Activated T-helper 17 cell treated with anti-CD3 and anti-CD28 coated beads, Interleukin-2, amount 50 U/mL, for 72 hours (primary cell): ENCODE measurements at regions not wholly inside any gene's neighbourhood (a gene's known extent, or its start where the extent isn't known, plus 50 kb on each side); places are given as distances from the start of the nearest gene placed in this dataset.

Experiments used
- ATAC-seq: fragments of 150-1000 bp; cut with Tn5 transposase; replicated peaks from 2 replicates; pipeline ENCODE4 v1.10.0; 2021; ENCODE audit warnings: mild to moderate bottlenecking, moderate library complexity
- H3K27ac Mint-ChIP-seq: one replicate; pipeline ENCODE4 v1.8.0; 2022; ENCODE audit warnings: mixed read lengths
- H3K27me3 Mint-ChIP-seq: one replicate; pipeline ENCODE4 v1.8.0; 2022; ENCODE audit warnings: mixed read lengths
- H3K36me3 Mint-ChIP-seq: one replicate; pipeline ENCODE4 v1.8.0; 2022; ENCODE audit warnings: low read depth, mild to moderate bottlenecking, mixed read lengths
- H3K4me1 Mint-ChIP-seq: one replicate; pipeline ENCODE4 v1.8.0; 2022; ENCODE audit warnings: mixed read lengths
- H3K4me3 Mint-ChIP-seq: one replicate; pipeline ENCODE4 v1.8.0; 2022; ENCODE audit warnings: mild to moderate bottlenecking, mixed read lengths
- H3K9me3 Mint-ChIP-seq: one replicate; pipeline ENCODE4 v1.8.0; 2022; ENCODE audit warnings: mixed read lengths

GRCh38 chr11:70572974-70573260 is 174.6 kb downstream of the CTTN start:
- no peak overlapping the region for H3K27ac Mint-ChIP-seq
- no peak for ATAC-seq
- no peaks in the 10 kb centered on the region for H3K36me3 Mint-ChIP-seq
- no peaks in the 10 kb centered on the region for H3K4me1 Mint-ChIP-seq
- H3K4me3 Mint-ChIP-seq: no peak overlapping the region
- peaks cover 4% of the 10 kb centered on the region for H3K27me3 Mint-ChIP-seq
- no peaks in the 10 kb centered on the region for H3K9me3 Mint-ChIP-seq

- no peak overlapping the region for H3K4me3 Mint-ChIP-seq
- no peaks in the 10 kb centered on the region for H3K9me3 Mint-ChIP-seq
- no peaks in the 10 kb centered on the region for H3K4me1 Mint-ChIP-seq
- no peak overlapping the region for H3K27ac Mint-ChIP-seq
- no peak for ATAC-seq
- peaks cover 4% of the 10 kb centered on the region for H3K27me3 Mint-ChIP-seq
- no peaks in the 10 kb centered on the region for H3K36me3 Mint-ChIP-seq
These were observed 175.4 kb downstream of the CTTN start for GRCh38 chr11:70573701-70574151.

GRCh38 chr11:70574725-70575347 is 176.5 kb downstream of the CTTN start:
- no peak overlapping the region for H3K27ac Mint-ChIP-seq
- no peak overlapping the region for H3K4me3 Mint-ChIP-seq
- H3K4me1 Mint-ChIP-seq: no peaks in the 10 kb centered on the region
- H3K27me3 Mint-ChIP-seq: no peaks in the 10 kb centered on the region
- ATAC-seq: no peak
- H3K9me3 Mint-ChIP-seq: no peaks in the 10 kb centered on the region
- no peaks in the 10 kb centered on the region for H3K36me3 Mint-ChIP-seq

GRCh38 chr11:70575396-70576060 is 177.2 kb downstream of the CTTN start:
- H3K4me3 Mint-ChIP-seq: no peak overlapping the region

GRCh38 chr11:70577258-70577603 is 178.9 kb downstream of the CTTN start:
- Mint-ChIP-seq H3K36me3 (no peaks in the 10 kb centered on the region), H3K4me1 (no peaks in the 10 kb centered on the region), H3K27ac (no peak overlapping the region), H3K9me3 (no peaks in the 10 kb centered on the region), H3K4me3 (no peak overlapping the region), H3K27me3 (no peaks in the 10 kb centered on the region)
- ATAC-seq: no peak

More at GRCh38 chr11:70575396-70576060, 177.2 kb downstream of the CTTN start:
- Mint-ChIP-seq H3K27ac (no peak overlapping the region), H3K36me3 (no peaks in the 10 kb centered on the region), H3K9me3 (no peaks in the 10 kb centered on the region), H3K4me1 (no peaks in the 10 kb centered on the region), H3K27me3 (no peaks in the 10 kb centered on the region)
- no peak for ATAC-seq

- no peak overlapping the region for H3K4me3 Mint-ChIP-seq
- H3K36me3 Mint-ChIP-seq: no peaks in the 10 kb centered on the region
- ATAC-seq: no peak
- H3K4me1 Mint-ChIP-seq: no peaks in the 10 kb centered on the region
- no peak overlapping the region for H3K27ac Mint-ChIP-seq
- peaks cover 2% of the 10 kb centered on the region for H3K27me3 Mint-ChIP-seq
- H3K9me3 Mint-ChIP-seq: no peaks in the 10 kb centered on the region
These were observed 179.6 kb downstream of the CTTN start for GRCh38 chr11:70577948-70578347.

GRCh38 chr11:70578371-70578770 is 180.0 kb downstream of the CTTN start:
- no peak overlapping the region for H3K4me3 Mint-ChIP-seq
- H3K4me1 Mint-ChIP-seq: no peaks in the 10 kb centered on the region
- H3K27me3 Mint-ChIP-seq: peaks cover 4% of the 10 kb centered on the region
- no peaks in the 10 kb centered on the region for H3K36me3 Mint-ChIP-seq
- no peak overlapping the region for H3K27ac Mint-ChIP-seq
- H3K9me3 Mint-ChIP-seq: no peaks in the 10 kb centered on the region
- no peak for ATAC-seq

GRCh38 chr11:70578831-70579230 is 180.5 kb downstream of the CTTN start:
- Mint-ChIP-seq H3K36me3 (no peaks in the 10 kb centered on the region), H3K9me3 (no peaks in the 10 kb centered on the region), H3K27ac (no peak overlapping the region), H3K27me3 (peaks cover 4% of the 10 kb centered on the region), H3K4me3 (no peak overlapping the region), H3K4me1 (no peaks in the 10 kb centered on the region)
- no peak for ATAC-seq

- Mint-ChIP-seq H3K9me3 (no peaks in the 10 kb centered on the region), H3K4me3 (no peak overlapping the region), H3K27me3 (peaks cover 5% of the 10 kb centered on the region), H3K27ac (no peak overlapping the region), H3K36me3 (no peaks in the 10 kb centered on the region), H3K4me1 (no peaks in the 10 kb centered on the region)
- no peak for ATAC-seq
These were observed 181.1 kb downstream of the CTTN start for GRCh38 chr11:70579316-70579955.

- H3K27me3 Mint-ChIP-seq: peaks cover 8% of the 10 kb centered on the region
- no peaks in the 10 kb centered on the region for H3K36me3 Mint-ChIP-seq
- ATAC-seq: no peak
- no peak overlapping the region for H3K4me3 Mint-ChIP-seq
- no peaks in the 10 kb centered on the region for H3K9me3 Mint-ChIP-seq
- no peak overlapping the region for H3K27ac Mint-ChIP-seq
- no peaks in the 10 kb centered on the region for H3K4me1 Mint-ChIP-seq
These were observed 181.9 kb downstream of the CTTN start for GRCh38 chr11:70580036-70580805.

GRCh38 chr11:70581991-70582885 is 183.9 kb downstream of the CTTN start:
- Mint-ChIP-seq H3K27ac (no peak overlapping the region), H3K27me3 (peaks cover 20% of the 10 kb centered on the region), H3K4me3 (no peak overlapping the region), H3K9me3 (no peaks in the 10 kb centered on the region), H3K36me3 (no peaks in the 10 kb centered on the region), H3K4me1 (no peaks in the 10 kb centered on the region)
- ATAC-seq: no peak

- Mint-ChIP-seq H3K4me3 (no peak overlapping the region), H3K4me1 (no peaks in the 10 kb centered on the region), H3K27ac (no peak overlapping the region), H3K9me3 (no peaks in the 10 kb centered on the region), H3K27me3 (peaks cover 21% of the 10 kb centered on the region), H3K36me3 (no peaks in the 10 kb centered on the region)
- no peak for ATAC-seq
These were observed 184.7 kb downstream of the CTTN start for GRCh38 chr11:70582886-70583641.

- ATAC-seq: no peak
- Mint-ChIP-seq H3K4me1 (no peaks in the 10 kb centered on the region), H3K27ac (no peak overlapping the region), H3K27me3 (peaks cover 21% of the 10 kb centered on the region), H3K36me3 (no peaks in the 10 kb centered on the region), H3K9me3 (no peaks in the 10 kb centered on the region), H3K4me3 (no peak overlapping the region)
These were observed 185.5 kb downstream of the CTTN start for GRCh38 chr11:70583781-70584218.
